ENCODE measurements at regions not wholly inside any gene's neighbourhood (a gene's known extent, or its start where the extent isn't known, plus 50 kb on each side); places are given as distances from the start of the nearest gene placed in this dataset.

DNA sequence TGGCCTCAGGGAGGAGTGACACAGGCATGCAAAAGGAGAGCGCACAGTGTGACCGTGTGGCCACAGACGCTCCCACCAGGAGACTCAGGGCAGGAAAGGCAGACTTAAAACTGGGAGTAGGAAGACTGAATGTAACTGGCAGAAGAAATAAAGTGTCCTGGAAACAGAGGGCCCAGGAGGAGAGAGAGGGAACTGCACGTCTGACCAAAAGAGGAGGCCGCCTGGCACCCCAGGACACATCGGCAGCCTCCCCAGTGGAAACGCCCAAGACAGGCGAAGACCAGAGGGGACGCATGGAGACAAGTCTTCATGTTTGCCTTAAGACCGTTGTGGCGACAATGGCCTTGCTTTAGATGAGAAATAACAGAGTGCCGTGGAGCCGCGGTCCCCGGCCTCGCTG lies 163.6 kb upstream of the ALKAL2 start:
- no peaks in the 10 kb centered on the region for H3K36me3 Mint-ChIP-seq (ENCODE audit: low read depth, unreplicated experiment)
- TF ChIP-seq CTCF (IDR thresholded peaks at IDR 0.05; ENCODE audit: unreplicated experiment): no peak
- DNase-seq (ENCODE audit: low spot score): no peak

DNA sequence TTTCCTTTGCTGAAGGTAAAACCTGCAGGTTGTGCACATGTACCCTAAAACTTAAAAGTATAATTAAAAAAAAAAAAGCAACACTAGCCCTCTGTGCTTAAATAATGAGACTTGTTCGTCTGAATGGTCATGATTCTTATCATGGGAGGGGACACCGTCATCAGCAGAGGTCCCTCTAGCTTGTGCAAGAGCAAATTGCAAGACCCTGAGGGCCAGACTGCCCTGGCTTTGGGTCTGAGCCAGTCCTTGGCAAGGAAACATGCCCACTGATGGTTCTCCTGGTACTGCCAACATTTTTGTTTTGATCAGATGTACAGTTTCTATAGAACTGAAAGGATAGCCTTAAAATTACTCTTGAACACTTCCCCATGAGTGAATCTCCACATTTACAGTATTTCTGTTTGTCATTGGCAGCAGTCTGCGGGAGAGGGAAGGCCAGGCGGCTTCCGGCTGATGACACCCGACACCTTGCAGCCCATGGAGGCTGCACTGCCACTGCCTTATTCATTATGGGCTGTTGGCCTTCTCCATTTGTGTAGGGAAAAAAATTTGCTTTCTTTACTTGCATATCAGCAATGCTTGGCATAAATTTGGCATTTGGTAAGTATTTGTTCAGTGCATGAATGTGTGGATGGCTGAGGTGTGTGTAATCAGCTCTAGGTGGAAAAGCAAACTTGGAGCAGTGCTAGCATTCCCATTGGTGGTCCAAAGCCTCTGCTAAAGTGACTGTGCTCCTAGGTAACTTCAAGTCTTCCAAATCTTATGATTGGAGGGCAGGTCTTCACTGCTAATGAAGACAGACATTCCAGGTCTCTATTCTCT lies 161.6 kb upstream of the ALKAL2 start:
- Mint-ChIP-seq H3K27ac (ENCODE audit: unreplicated experiment) (no peak overlapping the region), H3K27me3 (ENCODE audit: unreplicated experiment) (no peaks in the 10 kb centered on the region), H3K36me3 (ENCODE audit: low read depth, unreplicated experiment) (no peaks in the 10 kb centered on the region), H3K4me3 (ENCODE audit: unreplicated experiment) (no peak overlapping the region), H3K9me3 (ENCODE audit: unreplicated experiment) (no peaks in the 10 kb centered on the region), H3K4me1 (ENCODE audit: unreplicated experiment) (no peaks in the 10 kb centered on the region)
- TF ChIP-seq CTCF (IDR thresholded peaks at IDR 0.05; ENCODE audit: unreplicated experiment): no peak
- no peak for DNase-seq (ENCODE audit: low spot score)

More for the DNA sequence above, 163.6 kb upstream of the ALKAL2 start:
- Mint-ChIP-seq H3K4me1 (ENCODE audit: unreplicated experiment) (peaks cover 4% of the 10 kb centered on the region), H3K4me3 (ENCODE audit: unreplicated experiment) (no peak overlapping the region), H3K9me3 (ENCODE audit: unreplicated experiment) (no peaks in the 10 kb centered on the region), H3K27ac (ENCODE audit: unreplicated experiment) (no peak overlapping the region), H3K27me3 (ENCODE audit: unreplicated experiment) (peaks cover 2% of the 10 kb centered on the region)

- TF ChIP-seq CTCF (IDR thresholded peaks at IDR 0.05; ENCODE audit: unreplicated experiment): no peak
- Mint-ChIP-seq H3K27ac (ENCODE audit: unreplicated experiment) (no peak overlapping the region), H3K27me3 (ENCODE audit: unreplicated experiment) (no peaks in the 10 kb centered on the region), H3K4me1 (ENCODE audit: unreplicated experiment) (peaks cover 4% of the 10 kb centered on the region), H3K9me3 (ENCODE audit: unreplicated experiment) (no peaks in the 10 kb centered on the region), H3K4me3 (ENCODE audit: unreplicated experiment) (no peak overlapping the region), H3K36me3 (ENCODE audit: low read depth, unreplicated experiment) (no peaks in the 10 kb centered on the region)
- no peak for DNase-seq (ENCODE audit: low spot score)
Observed at GRCh38 chr2:447902-448665, 160.2 kb upstream of the ALKAL2 start.

GRCh38 chr2:446963-447530 lies 159.2 kb upstream of the ALKAL2 start:
- no peak for TF ChIP-seq CTCF (IDR thresholded peaks at IDR 0.05; ENCODE audit: unreplicated experiment)
- H3K27me3 Mint-ChIP-seq (ENCODE audit: unreplicated experiment): no peaks in the 10 kb centered on the region
- H3K27ac Mint-ChIP-seq (ENCODE audit: unreplicated experiment): no peak overlapping the region
- no peaks in the 10 kb centered on the region for H3K9me3 Mint-ChIP-seq (ENCODE audit: unreplicated experiment)
- DNase-seq (ENCODE audit: low spot score): no peak
- peaks cover 4% of the 10 kb centered on the region for H3K4me1 Mint-ChIP-seq (ENCODE audit: unreplicated experiment)
- H3K4me3 Mint-ChIP-seq (ENCODE audit: unreplicated experiment): no peak overlapping the region
- H3K36me3 Mint-ChIP-seq (ENCODE audit: low read depth, unreplicated experiment): no peaks in the 10 kb centered on the region

Data from endothelial cell (in vitro differentiated cells).